Endothelial cell of umbilical vein (primary cell): ENCODE measurements at regions not wholly inside any gene's neighbourhood (a gene's known extent, or its start where the extent isn't known, plus 50 kb on each side); places are given as distances from the start of the nearest gene placed in this dataset. TPM values are rescaled to one million over a fixed set of nuclear protein-coding genes. Genes with fewer than 3 reads are reported as not detected.

ENCODE experiments used
- BruUV-seq: library from RNA; stranded (reverse); fragments of 400-500 nt; replicated peaks from 2 replicates; lab custom pipeline; 2021; lab: Mats Ljungman, UMichigan
- CTCF ChIA-PET: fragments of 300-600, 350-600 bp; sonication (Branson Sonifier 250); formaldehyde crosslinking; loops from one replicate; lab custom pipeline; 2021; ENCODE audit warnings: antibody characterized with exemption, inconsistent platforms; lab: Charles Lee
- POLR2A ChIA-PET: fragments of 300-600, 350-600 bp; sonication (Branson Sonifier 250); formaldehyde crosslinking; loops from one replicate; lab custom pipeline; 2021; ENCODE audit warnings: antibody characterized with exemption, inconsistent platforms; lab: Charles Lee
- DNase-seq: peaks from one replicate; pipeline ENCODE4 v3.0.0-alpha.2; 2011; ENCODE audit warnings: low read depth, low spot score
- FAIRE-seq: peaks from 2 replicates; lab custom pipeline; 2011; peaks lifted over from hg19 to GRCh38; lab: Jason Lieb, UNC
- H2AFZ ChIP-seq: 2 replicates; pipeline ENCODE4 v1.6.0; 2012; ENCODE audit warnings: low read depth, low read length, control low read depth, inconsistent platforms
- H3K27ac ChIP-seq: 2 replicates; pipeline ENCODE4 v1.5.1; 2011; ENCODE audit warnings: low read depth, mild to moderate bottlenecking, control low read depth, low read length, moderate library complexity; ENCODE audit not compliant: insufficient read depth
- H3K27me3 ChIP-seq, 2 experiments: 2 replicates each; pipeline versions ENCODE4 v1.6.0 to v1.6.1; 2011; ENCODE audit warnings: low read length in 2 of 2, mixed read lengths in 1 of 2; ENCODE audit not compliant: control insufficient read depth in 2 of 2, insufficient read depth in 2 of 2
- H3K36me3 ChIP-seq, 2 experiments: 2 replicates in 1 of 2; 3 replicates in 1 of 2; pipeline ENCODE4 v1.5.1; 2011; ENCODE audit warnings: low read length in 2 of 2, mild to moderate bottlenecking in 1 of 2, moderate library complexity in 1 of 2; ENCODE audit not compliant: control insufficient read depth in 2 of 2, insufficient read depth in 2 of 2; ENCODE audit errors: extremely low read depth in 1 of 2
- H3K4me1 ChIP-seq: 3 replicates; pipeline ENCODE4 v1.5.1; 2011; ENCODE audit warnings: mild to moderate bottlenecking, low read length; ENCODE audit not compliant: control insufficient read depth, insufficient read depth; ENCODE audit errors: extremely low read depth
- H3K4me2 ChIP-seq: 2 replicates; pipeline ENCODE4 v1.6.1; 2011; ENCODE audit warnings: low read length, control low read depth, mixed read lengths; ENCODE audit not compliant: insufficient read depth
- H3K4me3 ChIP-seq, 3 experiments: fragments of 200-600 bp in 1 of 3; sonication (generic), shearing (Covaris generic) in 1 of 3; replicated peaks in 1 of 3; 2 replicates each; pipeline ENCODE4 v1.5.1; 2011 to 2016; ENCODE audit warnings: control low read depth in 3 of 3, low read length in 3 of 3, mild to moderate bottlenecking in 2 of 3, inconsistent platforms in 1 of 3, low read depth in 1 of 3, moderate library complexity in 1 of 3; ENCODE audit not compliant: insufficient read depth in 1 of 3
- H3K79me2 ChIP-seq: 2 replicates; pipeline ENCODE4 v1.6.0; 2012; ENCODE audit warnings: low read length, inconsistent platforms; ENCODE audit not compliant: control insufficient read depth, insufficient read depth
- H3K9ac ChIP-seq: replicated peaks from 2 replicates; pipeline ENCODE3; 2011; ENCODE audit warnings: low read length, control low read depth; ENCODE audit not compliant: insufficient read depth; ENCODE audit errors: extremely low read depth
- H3K9me1 ChIP-seq: replicated peaks from 3 replicates; pipeline ENCODE4 v1.6.0; 2011; ENCODE audit warnings: mild to moderate bottlenecking, low read length; ENCODE audit not compliant: control insufficient read depth, insufficient read depth; ENCODE audit errors: extremely low read depth
- H3K9me3 ChIP-seq: replicated peaks from 2 replicates; pipeline ENCODE4 v1.5.1; 2012; ENCODE audit warnings: low read length, inconsistent platforms; ENCODE audit not compliant: control insufficient read depth, insufficient read depth
- H4K20me1 ChIP-seq: replicated peaks from 2 replicates; pipeline ENCODE3; 2011; ENCODE audit warnings: mild to moderate bottlenecking, low read length; ENCODE audit not compliant: control insufficient read depth, insufficient read depth; ENCODE audit errors: extremely low read depth
- GATA2 ChIP-seq: IDR thresholded peaks from 2 replicates; pipeline ENCODE4 v1.7.0; 2011; ENCODE audit warnings: low read depth, mild to moderate bottlenecking, moderate library complexity, mixed read lengths, low read length; ENCODE audit not compliant: insufficient read length, insufficient read depth
- dilution Hi-C: fragments of 300-500 bp; cut with MboI; formaldehyde crosslinking; loops from one replicate; pipeline ENCODE4 v1.15.0; 2019; ENCODE audit warnings: low sequenced_read_pairs; ENCODE audit not compliant: extremely low pct_ligation_motif_present
- intact Hi-C: fragments of 100-400 bp; cut with micrococcal nuclease; formaldehyde crosslinking; loops from one replicate; pipeline ENCODE4 v1.10.0; 2022
- small RNA-seq: library from RNA; depleted of rRNA; stranded (forward); fragments of <200 nt; gene quantifications from one replicate; pipeline ENCODE3, GENCODE V24; 2012; ENCODE audit warnings: low replicate concordance, low read depth; ENCODE audit not compliant: insufficient read depth, insufficient read length

GRCh38 chr20:16624106-16624505 lies 50.9 kb upstream of the KIF16B start:
- Histone ChIP-seq H3K4me3 (no peak overlapping the region), H4K20me1 (no peaks in the 10 kb centered on the region), H3K27me3 (no peaks in the 10 kb centered on the region), H3K36me3 (no peaks in the 10 kb centered on the region), H3K4me2 (no peak overlapping the region), H2AFZ (no peak overlapping the region), H3K79me2 (no peaks in the 10 kb centered on the region), H3K9ac (no peak overlapping the region), H3K9me1 (no peaks in the 10 kb centered on the region), H3K27ac (no peak overlapping the region), H3K9me3 (no peaks in the 10 kb centered on the region), H3K4me1 (no peaks in the 10 kb centered on the region)
- ChIA-PET POLR2A (no interaction called here), CTCF (no interaction called here)
- intact Hi-C loops (no loop called here), dilution Hi-C loops (no loop called here)
- DNase-seq (no peak), FAIRE-seq (no peak)
- no TSS peak for BruUV-seq
- TF ChIP-seq GATA2 = no peak

Small RNAs in the stretch of these regions (small RNA-seq; reads per million reads assigned to genes)
- not detected for gene RF00019
